ENCODE measurements at regions not wholly inside any gene's neighbourhood (a gene's known extent, or its start where the extent isn't known, plus 50 kb on each side); places are given as distances from the start of the nearest gene placed in this dataset.

DNA sequence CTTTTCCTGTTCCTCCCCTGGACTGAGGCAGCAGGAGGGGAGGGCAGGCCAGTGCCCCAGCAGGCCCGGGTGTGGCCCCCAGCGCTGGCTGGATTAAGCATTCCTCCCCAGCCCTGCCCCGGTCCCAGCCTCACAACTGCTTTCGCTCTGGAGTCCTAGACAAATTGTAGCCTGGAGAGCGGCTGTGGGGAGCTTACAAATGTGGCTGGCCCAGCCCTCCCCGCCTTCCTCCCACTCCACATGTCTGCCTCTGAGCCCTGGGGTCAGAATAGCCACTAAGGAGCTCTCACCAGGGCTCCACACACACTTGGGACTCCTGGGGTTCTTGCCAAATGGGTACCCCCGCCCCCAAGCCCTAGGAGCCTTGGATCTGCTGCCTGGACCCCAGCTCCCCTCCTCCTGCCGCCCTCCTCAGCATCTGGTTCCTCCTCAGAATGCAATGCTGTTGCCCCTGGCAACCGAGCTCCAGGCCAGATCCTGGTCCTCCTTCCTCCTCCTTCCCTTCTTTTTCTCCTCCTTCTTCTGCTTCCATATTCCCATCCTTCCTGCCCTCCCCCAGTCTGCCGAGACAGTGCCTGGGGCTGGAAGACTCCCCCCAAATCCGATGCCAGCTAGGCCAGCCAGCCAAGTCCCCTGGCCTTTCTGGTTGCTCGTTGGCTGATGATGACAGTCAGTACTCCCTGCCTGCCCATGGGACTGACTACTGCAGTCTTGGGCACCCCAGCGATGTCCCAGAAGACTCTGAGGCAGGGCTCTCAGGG, 91.1 kb downstream of the LINGO1 start:
- DNase-seq (ENCODE audit: low read depth in 4 of 4, low spot score in 3 of 4): no peak

- DNase-seq (ENCODE audit: low read depth in 4 of 4, low spot score in 3 of 4): no peak
These were observed 92.2 kb downstream of the LINGO1 start for GRCh38 chr15:77540312-77541060.

DNA sequence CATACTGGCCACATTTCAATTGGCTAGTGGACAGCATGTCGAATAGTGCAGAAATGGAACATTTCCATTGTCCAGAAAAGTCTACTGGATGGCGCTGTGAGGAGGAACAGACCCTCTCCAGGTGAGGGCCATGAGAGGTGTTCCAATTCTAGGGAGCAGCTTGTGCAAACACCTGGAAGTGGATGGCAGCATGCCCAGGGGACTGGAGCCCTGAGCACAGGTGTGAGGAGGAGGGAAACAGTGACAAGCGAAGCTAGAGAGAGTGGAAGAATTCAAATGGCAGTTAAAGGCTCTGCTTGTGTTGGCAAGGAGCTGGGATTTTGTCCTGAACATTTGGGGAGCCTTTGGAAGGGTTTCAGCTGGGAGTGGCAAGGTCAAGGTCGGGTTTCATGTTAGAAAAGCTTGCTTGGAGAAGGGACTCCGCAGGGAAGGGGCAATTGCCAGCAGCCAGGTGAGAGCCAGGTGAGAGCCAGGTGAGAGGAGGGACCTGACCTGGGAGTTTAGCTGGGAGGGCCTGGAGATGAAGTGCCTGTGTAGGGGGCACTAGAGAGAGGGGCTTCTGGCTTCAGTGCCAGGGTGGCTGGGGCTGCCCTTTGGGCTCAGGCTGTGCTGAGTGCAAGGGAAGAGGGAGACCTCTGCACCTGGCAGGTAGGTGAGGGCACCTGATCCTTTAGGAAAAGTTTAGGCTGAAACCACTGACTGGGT, 93.8 kb downstream of the LINGO1 start:
- DNase-seq (ENCODE audit: low read depth in 4 of 4, low spot score in 3 of 4): no peak

DNA sequence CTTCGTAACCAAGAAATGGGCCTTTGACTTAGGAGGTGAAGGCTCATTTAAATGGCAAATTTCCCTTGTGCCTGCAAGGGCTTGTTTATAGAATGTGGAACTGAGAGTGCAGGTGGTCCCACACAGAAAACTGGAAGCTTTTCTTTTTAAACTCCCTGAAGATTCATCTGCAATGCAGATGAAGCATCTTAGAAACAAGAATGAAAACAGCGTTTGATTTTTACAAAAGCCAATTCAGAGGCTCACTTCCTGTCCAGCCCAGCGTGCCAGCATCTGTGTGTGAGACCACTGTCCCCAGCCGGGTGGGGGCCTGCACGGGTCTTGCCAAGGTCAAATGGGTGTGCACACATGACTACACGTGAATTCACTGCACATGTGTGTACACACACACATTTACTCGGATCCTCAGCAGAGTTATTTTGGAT, 94.7 kb downstream of the LINGO1 start:
- no peak for DNase-seq (ENCODE audit: low read depth in 4 of 4, low spot score in 3 of 4)

GRCh38 chr15:77537006-77537405, 95.7 kb downstream of the LINGO1 start:
- no peak for DNase-seq (ENCODE audit: low read depth in 4 of 4, low spot score in 3 of 4)

DNA sequence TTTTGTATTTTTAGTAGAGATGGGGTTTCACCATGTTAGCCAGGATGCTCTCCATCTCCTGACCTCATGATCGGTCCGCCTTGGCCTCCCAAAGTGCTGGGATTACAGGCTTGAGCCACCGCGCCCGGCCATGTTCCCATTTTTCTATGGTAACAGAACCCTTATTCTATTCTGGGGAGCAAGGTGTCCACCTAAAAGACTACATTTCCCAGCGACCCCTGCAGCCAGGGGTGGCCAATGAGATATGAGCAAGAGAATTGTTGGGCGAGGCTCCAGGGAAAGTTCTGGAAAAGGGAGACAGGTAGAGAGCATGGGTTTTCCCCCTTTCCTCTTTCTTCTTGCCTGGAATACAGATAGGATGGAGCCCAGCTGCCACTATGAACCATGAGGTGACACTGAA, 96.9 kb downstream of the LINGO1 start:
- no peak for DNase-seq (ENCODE audit: low read depth in 4 of 4, low spot score in 3 of 4)
